ENCODE measurements at regions not wholly inside any gene's neighbourhood (a gene's known extent, or its start where the extent isn't known, plus 50 kb on each side); places are given as distances from the start of the nearest gene placed in this dataset.
A peak's percentile ranks its signal among the peaks of the same experiment; 100 is the strongest.

- intact Hi-C loops (cut with micrococcal nuclease): no loop called here
Observed at GRCh38 chr5:69035665-69036064, 58.1 kb upstream of the SLC30A5 start.

DNA sequence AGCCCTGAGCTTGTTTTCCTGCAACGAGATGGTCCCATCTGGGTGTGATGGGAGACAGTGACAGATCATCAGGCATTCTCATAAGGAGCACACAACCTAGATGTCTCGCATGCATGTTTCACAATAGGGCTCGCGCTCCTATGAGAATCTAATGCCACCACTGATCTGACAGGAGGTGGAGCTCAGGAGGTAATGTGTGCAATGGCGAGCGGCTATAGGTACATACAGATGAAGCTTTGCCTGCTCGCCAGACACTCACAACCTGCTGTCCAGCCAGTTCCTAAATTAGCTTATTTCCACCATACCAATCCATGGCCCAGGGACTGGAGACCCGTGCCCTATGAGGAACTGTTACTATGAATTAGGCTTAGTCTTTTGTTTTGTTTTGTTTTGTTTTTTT, 55.3 kb upstream of the SLC30A5 start:
- no peak for DNase-seq
- intact Hi-C loops (cut with micrococcal nuclease): no loop called here
- ATAC-seq: no peak

More at GRCh38 chr5:69035665-69036064, 58.1 kb upstream of the SLC30A5 start:
- DNase-seq (no peak), ATAC-seq (no peak)

- DNase-seq: no peak
- intact Hi-C loops (cut with micrococcal nuclease): loop anchor here (5.0 kb wide), 1 partner anchor 292 kb away; the partner anchor contains the start of gene CCDC125
- ATAC-seq: no peak
Observed at GRCh38 chr5:69039829-69040228, 54.0 kb upstream of the SLC30A5 start.

GRCh38 chr5:69042500-69042899, 51.3 kb upstream of the SLC30A5 start:
- ATAC-seq: peak; percentile 17
- no peak for DNase-seq
- intact Hi-C loops (cut with micrococcal nuclease): loop anchor here (5.0 kb wide), 1 partner anchor 290 kb away; the partner anchor contains the start of gene CCDC125

- peak; percentile 96 for ATAC-seq
- intact Hi-C loops (cut with micrococcal nuclease): loop anchor here (5.0 kb wide), 1 partner anchor 289 kb away; the partner anchor contains the start of gene CCDC125
- peak; percentile 32 for DNase-seq
Observed at GRCh38 chr5:69042915-69043654, 50.7 kb upstream of the SLC30A5 start.

DNA sequence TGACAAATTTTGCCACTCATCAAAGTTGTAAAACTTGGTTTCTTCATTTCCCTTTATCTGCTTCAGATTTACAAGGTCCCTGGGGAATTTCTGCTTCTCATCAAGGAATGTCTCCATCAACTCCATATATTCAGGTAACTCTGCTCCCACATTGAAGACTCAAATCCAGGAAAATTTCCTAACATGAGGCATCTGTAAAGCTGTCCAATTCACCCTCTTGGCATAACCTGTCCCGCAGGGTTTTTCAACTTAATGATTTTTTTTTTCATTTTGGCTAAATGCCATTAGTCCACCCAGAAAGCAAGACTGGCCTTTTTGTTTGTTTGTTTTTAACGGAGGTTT, 50.2 kb upstream of the SLC30A5 start:
- DNase-seq (no peak), ATAC-seq (no peak)
- intact Hi-C loops (cut with micrococcal nuclease): loop anchor here (5.0 kb wide), 1 partner anchor 289 kb away; the partner anchor contains the start of gene CCDC125
